ENCODE measurements at regions not wholly inside any gene's neighbourhood (a gene's known extent, or its start where the extent isn't known, plus 50 kb on each side); places are given as distances from the start of the nearest gene placed in this dataset.
"Not testable (repeated sequence)": the region's sequence is repeated elsewhere in the genome, so short reads cannot be mapped to it uniquely, and the experiment has no call there.

DNA sequence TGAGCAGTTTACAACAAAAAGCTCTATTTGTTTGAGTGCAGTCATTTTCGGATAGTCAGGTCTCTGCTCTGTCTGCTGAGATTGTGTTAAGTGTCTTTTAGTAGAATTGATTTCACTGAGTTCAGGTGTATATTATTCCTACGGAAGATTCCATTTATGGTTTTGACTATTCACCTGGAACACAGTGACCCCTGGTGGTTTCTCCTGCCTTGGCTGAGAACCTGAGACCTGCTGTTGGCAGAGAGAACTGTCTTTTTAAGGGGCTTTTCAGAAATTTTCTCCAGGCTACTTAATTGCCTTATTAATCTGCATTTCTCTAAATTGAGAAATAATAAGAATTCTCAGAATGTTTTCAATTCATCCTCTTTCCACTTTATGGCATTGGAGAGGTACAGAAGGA, 508.0 kb downstream of the TBC1D32 start:
- no peak for DNase-seq (ENCODE audit: low read depth in 1 of 2, low spot score in 1 of 2)

- DNase-seq (ENCODE audit: low read depth in 1 of 2, low spot score in 1 of 2), result no peak
Observed at GRCh38 chr6:120816794-120817193, 517.5 kb downstream of the TBC1D32 start.

GRCh38 chr6:120805276-120805675, 529.0 kb downstream of the TBC1D32 start:
- no peak for DNase-seq (ENCODE audit: low read depth in 1 of 2, low spot score in 1 of 2)

GRCh38 chr6:120804612-120805011, 529.7 kb downstream of the TBC1D32 start:
- no peak for DNase-seq (ENCODE audit: low read depth in 1 of 2, low spot score in 1 of 2)

DNA sequence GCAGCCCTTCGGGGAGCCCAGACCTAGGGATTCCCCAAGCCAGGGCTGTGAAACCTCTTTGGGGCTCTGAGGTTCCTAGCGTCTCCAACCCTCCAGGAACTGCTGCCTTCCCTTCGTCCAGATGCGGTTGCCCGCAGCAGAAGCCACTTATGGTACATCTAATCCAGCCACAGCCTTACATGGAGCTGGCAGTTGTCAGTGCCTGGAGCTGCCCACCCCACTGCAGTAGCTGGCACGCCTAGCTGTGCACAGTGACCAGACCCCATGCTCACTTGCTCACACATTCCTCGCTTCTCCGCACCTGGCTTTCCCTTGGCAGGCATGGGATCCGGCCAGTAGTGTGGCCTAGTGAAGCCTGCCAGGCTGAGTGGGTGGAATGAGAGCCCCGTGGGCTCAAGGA, 547.6 kb downstream of the TBC1D32 start:
- no peak for DNase-seq (ENCODE audit: low read depth in 1 of 2, low spot score in 1 of 2)

DNA sequence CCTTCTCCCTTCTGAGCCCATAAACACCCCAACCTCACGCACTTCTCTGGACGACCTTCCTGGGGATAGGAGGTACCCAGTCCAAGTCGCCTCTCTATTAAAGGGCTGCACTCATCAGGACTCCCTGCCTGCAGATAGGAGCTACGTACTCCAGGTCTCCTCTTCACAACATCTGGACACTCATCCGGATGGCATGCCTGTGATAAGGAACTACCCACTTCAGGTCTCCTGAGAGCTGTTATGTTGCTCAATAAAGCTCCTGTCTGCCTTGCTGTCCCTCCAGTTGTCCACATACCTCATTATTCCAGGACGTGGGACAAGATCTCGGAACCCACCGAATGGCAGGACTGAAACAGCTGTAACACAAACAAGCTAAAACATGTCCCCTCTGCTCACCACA, 548.0 kb downstream of the TBC1D32 start:
- DNase-seq (ENCODE audit: low read depth in 1 of 2, low spot score in 1 of 2), result no peak

- DNase-seq (ENCODE audit: low read depth in 1 of 2, low spot score in 1 of 2), result no peak
Observed at GRCh38 chr6:120785459-120786086, 548.7 kb downstream of the TBC1D32 start.

GRCh38 chr6:120779441-120779840, 554.8 kb downstream of the TBC1D32 start:
- no peak for DNase-seq (ENCODE audit: low read depth in 1 of 2, low spot score in 1 of 2)

DNA sequence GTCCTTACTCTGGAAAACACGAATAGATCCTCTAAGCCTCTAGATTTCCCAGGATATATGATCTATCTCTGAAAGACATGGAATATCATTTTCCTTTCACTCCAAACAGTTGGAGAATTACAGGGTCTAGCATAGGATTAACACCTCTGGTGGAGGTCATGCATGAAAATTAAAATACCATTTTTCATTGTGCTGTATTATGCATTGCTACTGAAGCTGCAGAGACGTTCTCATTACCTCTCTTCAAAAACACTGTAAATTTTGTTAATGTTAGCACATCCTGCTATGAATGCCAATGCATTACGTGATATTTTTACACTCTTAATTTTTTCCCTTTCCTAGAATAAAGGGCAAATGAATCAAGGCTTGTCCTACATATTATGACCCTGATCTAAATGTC, 558.6 kb downstream of the TBC1D32 start:
- no peak for DNase-seq (ENCODE audit: low read depth in 1 of 2, low spot score in 1 of 2)

GRCh38 chr6:120774275-120774674, 560.0 kb downstream of the TBC1D32 start:
- no peak for DNase-seq (ENCODE audit: low read depth in 1 of 2, low spot score in 1 of 2)

- no peak for DNase-seq (ENCODE audit: low read depth in 1 of 2, low spot score in 1 of 2)
Observed at GRCh38 chr6:120771019-120771418, 563.3 kb downstream of the TBC1D32 start.

DNA sequence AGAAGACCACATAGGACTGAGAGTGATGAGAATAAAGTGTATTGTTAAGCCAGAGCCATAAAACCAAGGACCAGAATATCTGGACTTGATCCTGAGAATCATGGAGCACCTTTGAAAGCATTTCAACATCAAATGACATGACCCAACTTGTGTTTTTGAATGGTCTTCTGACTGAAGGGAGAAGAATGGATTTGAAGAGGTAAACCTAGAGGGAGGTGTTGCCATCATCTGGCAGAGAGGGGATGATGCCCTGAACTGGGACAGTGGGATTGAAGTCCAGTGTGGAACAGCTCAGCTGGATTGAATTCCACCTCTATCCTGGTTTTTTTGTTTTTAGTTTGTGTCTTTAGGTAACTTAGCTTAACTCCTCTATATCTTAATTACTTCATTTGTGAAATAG, 570.0 kb downstream of the TBC1D32 start:
- DNase-seq (ENCODE audit: low read depth in 1 of 2, low spot score in 1 of 2), result no peak

- DNase-seq (ENCODE audit: low read depth in 1 of 2, low spot score in 1 of 2), result no peak
Observed at GRCh38 chr6:120759570-120759969, 574.7 kb downstream of the TBC1D32 start.

GRCh38 chr6:120748574-120748973, 585.7 kb downstream of the TBC1D32 start:
- not testable (repeated sequence) for DNase-seq (ENCODE audit: low read depth in 1 of 2, low spot score in 1 of 2)

- no peak for DNase-seq (ENCODE audit: low read depth in 1 of 2, low spot score in 1 of 2)
Observed at GRCh38 chr6:120736740-120737139, 597.5 kb downstream of the TBC1D32 start.

GRCh38 chr6:120735641-120736040, 598.6 kb downstream of the TBC1D32 start:
- DNase-seq (ENCODE audit: low read depth in 1 of 2, low spot score in 1 of 2), result no peak

GRCh38 chr6:120711255-120711654, 623.0 kb downstream of the TBC1D32 start:
- DNase-seq (ENCODE audit: low read depth in 1 of 2, low spot score in 1 of 2), result no peak

DNA sequence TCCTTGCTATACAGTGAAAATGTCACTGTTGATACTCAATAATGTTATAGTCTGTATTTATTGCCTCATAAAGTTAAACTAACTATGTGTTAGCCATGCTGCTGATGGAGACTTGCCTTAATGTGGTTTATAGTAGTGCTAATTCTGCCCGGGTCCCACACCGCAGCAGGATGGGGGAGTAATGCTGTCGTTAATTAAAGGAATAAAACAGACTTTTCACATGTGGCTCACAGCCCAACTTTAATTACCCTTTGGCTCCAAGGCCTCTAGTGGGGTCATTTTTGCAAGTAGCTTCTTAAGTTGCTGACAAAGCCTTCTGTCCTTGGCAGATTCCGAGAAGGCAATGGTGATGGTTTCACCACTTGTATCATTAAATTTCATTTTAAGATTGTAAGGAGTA, 634.3 kb downstream of the TBC1D32 start:
- DNase-seq (ENCODE audit: low read depth in 1 of 2, low spot score in 1 of 2), result no peak

GRCh38 chr6:120686492-120686891, 647.8 kb downstream of the TBC1D32 start:
- no peak for DNase-seq (ENCODE audit: low read depth in 1 of 2, low spot score in 1 of 2)

DNA sequence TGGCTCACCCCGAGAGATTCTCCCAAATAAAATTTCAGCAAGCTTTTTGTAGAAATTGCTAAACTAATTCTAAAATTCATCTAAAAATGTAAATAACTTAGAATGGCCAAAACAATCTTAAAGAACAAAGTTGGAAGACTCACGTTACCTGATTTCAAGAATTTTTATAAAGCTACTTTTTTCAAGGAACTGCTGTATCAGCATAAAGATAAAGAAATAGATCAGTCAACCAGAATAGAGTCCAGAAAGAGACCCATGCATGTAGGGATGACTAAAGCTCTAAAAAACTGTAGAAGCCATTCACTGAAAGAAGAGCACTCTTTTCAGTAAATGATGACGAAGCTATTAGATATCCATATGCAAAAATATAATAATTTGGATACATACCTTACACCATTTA, 652.1 kb downstream of the TBC1D32 start:
- no peak for DNase-seq (ENCODE audit: low read depth in 1 of 2, low spot score in 1 of 2)

- DNase-seq (ENCODE audit: low read depth in 1 of 2, low spot score in 1 of 2), result no peak
Observed at GRCh38 chr6:120681204-120681603, 653.1 kb downstream of the TBC1D32 start.

DNA sequence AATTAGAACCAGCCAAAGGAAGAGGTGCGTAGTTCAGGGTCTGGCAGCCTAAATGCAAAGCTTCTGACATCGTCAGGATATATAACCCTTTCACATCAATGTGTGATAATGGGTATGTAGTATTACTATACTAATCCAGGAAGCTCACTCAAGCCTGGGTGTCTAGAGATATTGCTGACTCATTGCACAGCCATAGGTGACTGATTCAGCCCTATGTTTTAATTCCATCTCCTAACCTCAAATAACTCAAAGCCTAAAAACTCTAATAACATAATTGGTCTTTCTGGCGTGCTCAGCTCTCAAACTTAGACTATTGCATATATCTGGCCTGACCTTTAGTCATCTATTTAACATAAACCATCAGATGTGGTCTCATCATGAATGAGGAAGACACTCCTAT, 658.4 kb downstream of the TBC1D32 start:
- DNase-seq (ENCODE audit: low read depth in 1 of 2, low spot score in 1 of 2), result no peak

DNA sequence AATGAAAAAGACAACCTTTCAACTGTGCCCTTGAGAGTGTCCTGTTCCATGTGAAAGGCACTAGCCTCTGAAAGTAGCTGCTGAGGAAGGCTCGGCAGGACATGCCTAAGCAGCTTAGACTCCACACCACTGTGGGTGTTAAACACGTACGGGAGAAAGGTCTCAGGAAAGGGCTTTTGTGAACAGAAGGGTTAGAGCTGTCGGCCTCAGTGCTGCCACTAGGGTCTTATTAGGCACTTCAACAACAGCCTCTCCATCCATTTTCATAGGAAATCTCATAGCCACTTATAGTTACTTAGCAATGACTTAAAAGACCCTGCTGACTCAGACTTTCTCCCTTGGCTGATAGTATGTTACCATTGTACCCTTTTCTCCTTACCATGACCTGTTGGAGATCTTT, 662.8 kb downstream of the TBC1D32 start:
- DNase-seq (ENCODE audit: low read depth in 1 of 2, low spot score in 1 of 2), result no peak

GRCh38 chr6:120652506-120652905, 681.8 kb downstream of the TBC1D32 start:
- no peak for DNase-seq (ENCODE audit: low read depth in 1 of 2, low spot score in 1 of 2)

Measured in activated CD4-positive, alpha-beta T cell treated with anti-CD3 and anti-CD28 coated beads, Interleukin-2, amount 50 U/mL, for 24 hours (primary cell).